Vagina (tissue), 2 donors: ENCODE measurements at regions not wholly inside any gene's neighbourhood (a gene's known extent, or its start where the extent isn't known, plus 50 kb on each side); places are given as distances from the start of the nearest gene placed in this dataset.
A peak's percentile ranks its signal among the peaks of the same experiment; 100 is the strongest.

Source experiments
- DNase-seq, 2 donors: peaks; one replicate each; pipeline ENCODE4 v3.0.0-alpha.2; 2017; ENCODE audit errors: extremely low spot score in 2 of 2
- H3K27ac ChIP-seq: fragments of 200-600 bp; sonication (generic); one replicate; pipeline ENCODE4 v1.5.1; 2019
- H3K27me3 ChIP-seq: fragments of 200-600 bp; sonication (generic); one replicate; pipeline ENCODE4 v1.5.1; 2019
- H3K36me3 ChIP-seq, 2 donors: fragments of 200-600 bp; sonication (generic); one replicate each; pipeline ENCODE4 v1.5.1; 2017 to 2019
- H3K4me1 ChIP-seq: fragments of 200-600 bp; sonication (generic); one replicate; pipeline ENCODE4 v1.5.1; 2019
- H3K4me3 ChIP-seq, 2 donors: fragments of 200-600 bp; sonication (generic); 1 replicate in 1 of 2; 2 replicates in 1 of 2; pipeline ENCODE4 v1.5.1; 2016 to 2019
- H3K9me3 ChIP-seq: fragments of 200-600 bp; sonication (generic); one replicate; pipeline ENCODE4 v1.5.1; 2019
- CTCF ChIP-seq, 3 experiments: fragments of 450-650 bp in 2 of 3; fragments of 200-600 bp in 1 of 3; sonication (generic) in 1 of 3; IDR thresholded peaks; one replicate each; pipeline ENCODE4 v1.5.1; 2017 to 2019; ENCODE audit warnings: antibody characterized with exemption in 3 of 3, mild to moderate bottlenecking in 2 of 3, moderate library complexity in 2 of 3
- POLR2A ChIP-seq, 2 donors: fragments of 450-650 bp; IDR thresholded peaks; one replicate each; pipeline ENCODE4 v1.6.1; 2017; ENCODE audit warnings: antibody characterized with exemption in 2 of 2, mild to moderate bottlenecking in 2 of 2, moderate library complexity in 2 of 2
- POLR2AphosphoS5 ChIP-seq, 2 donors: sonication (generic); formaldehyde crosslinking; IDR thresholded peaks; one replicate each; pipeline ENCODE4 v1.9.0; 2017; ENCODE audit warnings: antibody characterized with exemption in 2 of 2, mild to moderate bottlenecking in 2 of 2, low read depth in 1 of 2; ENCODE audit not compliant: insufficient read depth in 1 of 2
- intact Hi-C: fragments of 100-400 bp; cut with DNase I; formaldehyde crosslinking; loops from one replicate; pipeline ENCODE4 v1.15.1; 2023

- H3K27me3 ChIP-seq, result no peaks in the 10 kb centered on the region
- intact Hi-C loops, result no loop called here
- no peak for DNase-seq
- no peaks in the 10 kb centered on the region for H3K36me3 ChIP-seq
- no peaks in the 10 kb centered on the region for H3K9me3 ChIP-seq
- H3K4me1 ChIP-seq, result peaks cover 9% of the 10 kb centered on the region
- H3K4me3 ChIP-seq, result no peak overlapping the region
- no peak for TF ChIP-seq POLR2AphosphoS5 (IDR thresholded peaks at IDR 0.05; ENCODE audit: insufficient read depth in 1 of 2, low read depth in 1 of 2)
- no peak for TF ChIP-seq POLR2A (IDR thresholded peaks at IDR 0.05)
- TF ChIP-seq CTCF (IDR thresholded peaks at IDR 0.05), result no peak
- no peak overlapping the region for H3K27ac ChIP-seq
These were observed 60.1 kb upstream of the ECE1 start for GRCh38 chr1:21350202-21350885.

GRCh38 chr1:21349693-21350092 is 59.4 kb upstream of the ECE1 start:
- H3K9me3 ChIP-seq, result no peaks in the 10 kb centered on the region
- no peak overlapping the region for H3K27ac ChIP-seq
- TF ChIP-seq POLR2AphosphoS5 (IDR thresholded peaks at IDR 0.05; ENCODE audit: insufficient read depth in 1 of 2, low read depth in 1 of 2) (no peak), CTCF (IDR thresholded peaks at IDR 0.05) (no peak), POLR2A (IDR thresholded peaks at IDR 0.05) (no peak)
- no peak overlapping the region for H3K4me3 ChIP-seq
- peaks cover 9% of the 10 kb centered on the region for H3K4me1 ChIP-seq
- intact Hi-C loops, result no loop called here
- DNase-seq, result no peak
- H3K27me3 ChIP-seq, result no peaks in the 10 kb centered on the region
- no peaks in the 10 kb centered on the region for H3K36me3 ChIP-seq

GRCh38 chr1:21347072-21347581 is 56.9 kb upstream of the ECE1 start:
- TF ChIP-seq POLR2A (IDR thresholded peaks at IDR 0.05) (no peak), CTCF (IDR thresholded peaks at IDR 0.05) (no peak)
- no peaks in the 10 kb centered on the region for H3K9me3 ChIP-seq
- peaks cover 31% of the 10 kb centered on the region for H3K4me1 ChIP-seq
- H3K27ac ChIP-seq, result no peak overlapping the region
- H3K4me3 ChIP-seq, result no peak overlapping the region
- intact Hi-C loops, result no loop called here
- H3K27me3 ChIP-seq, result no peaks in the 10 kb centered on the region
- H3K36me3 ChIP-seq, result no peaks in the 10 kb centered on the region
- DNase-seq, result no peak

DNA sequence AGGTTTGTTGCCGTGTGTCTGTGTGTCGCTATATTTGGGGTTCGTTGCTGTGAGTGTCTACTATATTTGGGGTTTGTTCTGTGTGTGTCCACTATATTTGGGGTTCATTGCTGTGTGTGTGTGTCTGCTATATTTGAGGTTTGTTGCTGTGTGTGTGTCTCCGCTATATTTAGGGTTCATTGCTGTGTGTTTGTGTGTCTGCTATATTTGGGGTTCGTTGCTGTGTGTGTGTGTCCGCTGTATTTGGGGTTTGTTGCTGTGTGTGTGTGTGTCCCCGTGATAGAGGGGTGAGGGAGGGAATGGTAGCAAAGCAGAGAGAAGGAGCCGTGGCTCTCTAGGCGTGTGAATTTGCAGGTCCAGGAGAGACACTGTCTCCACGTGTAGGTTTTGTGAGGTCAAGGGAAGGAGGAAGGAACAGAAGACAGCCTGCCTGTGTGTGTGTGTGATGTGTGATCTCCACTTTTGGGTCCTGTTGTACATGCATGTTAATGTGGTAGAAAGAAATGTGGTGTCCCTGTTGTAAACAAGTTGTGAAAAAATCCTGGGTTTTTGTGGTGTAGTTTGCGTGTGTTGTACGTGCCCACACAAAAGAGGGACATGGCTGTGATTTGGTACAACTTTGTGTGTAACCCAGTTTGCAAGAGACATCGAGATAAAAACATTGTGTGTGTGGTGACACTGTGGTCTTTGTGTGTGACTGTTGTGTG is 56.3 kb upstream of the ECE1 start:
- no peak for DNase-seq
- Histone ChIP-seq H3K4me1 (peaks cover 37% of the 10 kb centered on the region), H3K36me3 (no peaks in the 10 kb centered on the region), H3K27ac (no peak overlapping the region), H3K9me3 (no peaks in the 10 kb centered on the region), H3K4me3 (peak overlapping the region in 1 of 2 donors; percentile 95), H3K27me3 (no peaks in the 10 kb centered on the region)
- intact Hi-C loops, result no loop called here
- no peak for TF ChIP-seq CTCF (IDR thresholded peaks at IDR 0.05)
- no peak for TF ChIP-seq POLR2A (IDR thresholded peaks at IDR 0.05)
- TF ChIP-seq POLR2AphosphoS5 (IDR thresholded peaks at IDR 0.05; ENCODE audit: insufficient read depth in 1 of 2, low read depth in 1 of 2), result no peak
